DOHH2 (cell line): ENCODE measurements at regions not wholly inside any gene's neighbourhood (a gene's known extent, or its start where the extent isn't known, plus 50 kb on each side); places are given as distances from the start of the nearest gene placed in this dataset.

Source experiments
- CTCF ChIP-seq: fragments of 200-600 bp; sonication (generic); IDR thresholded peaks from one replicate; pipeline ENCODE4 v1.5.1; 2014; ENCODE audit warnings: antibody characterized with exemption, mild to moderate bottlenecking, low read depth, low read length; ENCODE audit not compliant: poor library complexity, severe bottlenecking
- EZH2phosphoT487 ChIP-seq: fragments of 200-600 bp; sonication (generic); IDR thresholded peaks from 2 replicates; pipeline ENCODE4 v1.6.1; 2017; ENCODE audit warnings: borderline replicate concordance, mild to moderate bottlenecking, antibody characterized with exemption, low read length, moderate library complexity, mixed read lengths

- TF ChIP-seq CTCF (no peak), EZH2phosphoT487 (no peak)
Observed at GRCh38 chr9:24127519-24127918, 301.5 kb upstream of the ELAVL2 start.
